ENCODE measurements at regions not wholly inside any gene's neighbourhood (a gene's known extent, or its start where the extent isn't known, plus 50 kb on each side); places are given as distances from the start of the nearest gene placed in this dataset.
"Not testable (repeated sequence)": the region's sequence is repeated elsewhere in the genome, so short reads cannot be mapped to it uniquely, and the experiment has no call there.

DNA sequence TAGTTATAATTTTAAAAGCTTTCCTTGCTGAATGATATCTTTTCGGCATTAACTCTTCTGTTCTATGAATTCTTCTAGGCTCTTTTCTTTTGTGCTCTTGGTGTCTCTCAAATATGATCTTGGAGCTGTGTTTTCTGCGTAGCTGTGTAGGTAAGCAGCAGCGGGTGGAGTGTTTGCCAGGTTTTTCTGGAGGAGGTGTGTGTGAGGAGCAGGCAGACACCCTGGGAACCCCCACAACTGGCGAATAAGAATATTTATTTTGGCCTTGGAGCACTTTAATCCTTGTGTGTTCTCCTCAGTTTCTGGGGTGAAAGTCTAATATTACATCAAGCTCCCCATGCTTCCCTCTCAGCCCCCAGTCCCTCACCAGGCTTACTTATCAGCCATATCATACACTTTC, 232.0 kb upstream of the FANCL start:
- H3K27ac ChIP-seq, result no peak overlapping the region
- intact Hi-C loops (cut with DNase I; ENCODE audit: low total_unique reads), result no loop called here
- no peaks in the 10 kb centered on the region for H3K4me1 ChIP-seq
- H3K4me3 ChIP-seq, result no peak overlapping the region
- TF ChIP-seq, protein P1, sequence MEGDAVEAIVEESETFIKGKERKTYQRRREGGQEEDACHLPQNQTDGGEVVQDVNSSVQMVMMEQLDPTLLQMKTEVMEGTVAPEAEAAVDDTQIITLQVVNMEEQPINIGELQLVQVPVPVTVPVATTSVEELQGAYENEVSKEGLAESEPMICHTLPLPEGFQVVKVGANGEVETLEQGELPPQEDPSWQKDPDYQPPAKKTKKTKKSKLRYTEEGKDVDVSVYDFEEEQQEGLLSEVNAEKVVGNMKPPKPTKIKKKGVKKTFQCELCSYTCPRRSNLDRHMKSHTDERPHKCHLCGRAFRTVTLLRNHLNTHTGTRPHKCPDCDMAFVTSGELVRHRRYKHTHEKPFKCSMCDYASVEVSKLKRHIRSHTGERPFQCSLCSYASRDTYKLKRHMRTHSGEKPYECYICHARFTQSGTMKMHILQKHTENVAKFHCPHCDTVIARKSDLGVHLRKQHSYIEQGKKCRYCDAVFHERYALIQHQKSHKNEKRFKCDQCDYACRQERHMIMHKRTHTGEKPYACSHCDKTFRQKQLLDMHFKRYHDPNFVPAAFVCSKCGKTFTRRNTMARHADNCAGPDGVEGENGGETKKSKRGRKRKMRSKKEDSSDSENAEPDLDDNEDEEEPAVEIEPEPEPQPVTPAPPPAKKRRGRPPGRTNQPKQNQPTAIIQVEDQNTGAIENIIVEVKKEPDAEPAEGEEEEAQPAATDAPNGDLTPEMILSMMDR (IDR thresholded peaks at IDR 0.05), result no peak
- TF ChIP-seq POLR2A (IDR thresholded peaks at IDR 0.05), result no peak
- H3K36me3 ChIP-seq, result no peaks in the 10 kb centered on the region
- DNase-seq, result no peak
- H3K27me3 ChIP-seq, result no peaks in the 10 kb centered on the region
- no peaks in the 10 kb centered on the region for H3K9me3 ChIP-seq

DNA sequence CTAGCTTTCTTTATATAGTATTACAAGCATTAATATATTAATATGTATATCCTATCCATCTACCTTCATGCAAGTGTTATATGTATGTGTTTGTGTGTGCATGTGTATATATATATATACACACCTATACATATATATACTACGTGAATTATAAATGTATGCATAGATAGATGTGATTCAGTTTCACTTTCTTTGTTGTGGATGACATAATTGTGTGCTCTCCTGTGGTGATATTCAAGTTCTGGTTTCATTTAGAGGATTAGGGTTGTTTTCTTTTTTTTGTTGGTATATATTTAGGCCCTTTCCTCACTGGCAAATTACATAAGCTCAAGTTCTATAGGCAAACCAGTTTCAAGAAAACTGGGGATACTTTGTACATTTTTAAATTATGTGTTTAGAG, 225.7 kb upstream of the FANCL start:
- Histone ChIP-seq H3K36me3 (no peaks in the 10 kb centered on the region), H3K9me3 (no peaks in the 10 kb centered on the region), H3K27me3 (no peaks in the 10 kb centered on the region), H3K4me1 (no peaks in the 10 kb centered on the region), H3K4me3 (no peak overlapping the region), H3K27ac (no peak overlapping the region)
- intact Hi-C loops (cut with DNase I; ENCODE audit: low total_unique reads), result no loop called here
- DNase-seq, result no peak
- TF ChIP-seq POLR2A (IDR thresholded peaks at IDR 0.05), result no peak
- TF ChIP-seq, protein P1 (IDR thresholded peaks at IDR 0.05), result no peak

DNA sequence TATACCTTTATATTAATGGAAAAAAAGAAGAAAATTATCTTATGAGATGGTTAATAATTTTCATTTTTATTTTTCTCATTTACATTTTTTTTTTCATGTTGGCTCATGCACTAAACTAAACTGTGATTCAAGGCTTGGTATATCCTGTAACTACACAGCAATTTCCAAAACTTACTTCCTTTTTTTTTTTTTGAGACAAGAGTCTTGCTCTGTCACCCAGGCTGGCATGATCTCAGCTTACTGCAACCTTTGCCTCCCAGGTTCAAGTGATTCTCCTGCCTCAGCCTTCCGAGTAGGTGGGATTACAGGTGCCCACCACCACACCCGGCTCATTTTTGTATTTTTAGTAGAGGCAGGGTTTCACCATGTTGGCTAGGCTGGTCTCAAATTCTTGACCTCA, 224.9 kb upstream of the FANCL start:
- H3K36me3 ChIP-seq; H3K4me3 ChIP-seq; H3K9me3 ChIP-seq; H3K27me3 ChIP-seq; H3K4me1 ChIP-seq; DNase-seq; H3K27ac ChIP-seq; intact Hi-C loops (cut with DNase I; ENCODE audit: low total_unique reads): not testable (repeated sequence)

DNA sequence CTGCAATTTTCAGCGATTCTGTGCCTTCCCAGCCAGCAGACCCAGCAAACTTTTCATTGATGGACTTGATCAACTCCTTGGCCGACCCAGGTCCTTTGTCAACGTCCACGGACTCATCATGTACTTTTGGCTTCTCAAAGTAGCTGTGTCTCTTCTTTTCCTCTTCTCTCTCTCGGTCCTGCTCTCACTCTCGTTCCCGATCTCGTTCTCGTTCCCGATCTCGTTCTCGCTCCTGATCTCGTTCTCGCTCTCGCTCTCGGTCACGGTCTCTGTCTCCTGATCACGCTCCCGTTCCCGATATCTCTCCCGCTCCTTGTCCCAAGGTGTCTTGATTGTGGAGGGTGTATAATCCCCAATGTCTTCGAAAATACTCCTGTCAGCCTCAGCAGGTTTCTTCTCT, 219.5 kb upstream of the FANCL start:
- no peak for TF ChIP-seq POLR2A (IDR thresholded peaks at IDR 0.05)
- TF ChIP-seq, protein P1 (IDR thresholded peaks at IDR 0.05), result no peak
- intact Hi-C loops (cut with DNase I; ENCODE audit: low total_unique reads), result no loop called here
- H3K4me1 ChIP-seq, result no peaks in the 10 kb centered on the region
- no peak overlapping the region for H3K27ac ChIP-seq
- no peak for DNase-seq
- H3K27me3 ChIP-seq, result no peaks in the 10 kb centered on the region
- H3K9me3 ChIP-seq, result no peaks in the 10 kb centered on the region
- no peaks in the 10 kb centered on the region for H3K36me3 ChIP-seq
- H3K4me3 ChIP-seq, result no peak overlapping the region

DNA sequence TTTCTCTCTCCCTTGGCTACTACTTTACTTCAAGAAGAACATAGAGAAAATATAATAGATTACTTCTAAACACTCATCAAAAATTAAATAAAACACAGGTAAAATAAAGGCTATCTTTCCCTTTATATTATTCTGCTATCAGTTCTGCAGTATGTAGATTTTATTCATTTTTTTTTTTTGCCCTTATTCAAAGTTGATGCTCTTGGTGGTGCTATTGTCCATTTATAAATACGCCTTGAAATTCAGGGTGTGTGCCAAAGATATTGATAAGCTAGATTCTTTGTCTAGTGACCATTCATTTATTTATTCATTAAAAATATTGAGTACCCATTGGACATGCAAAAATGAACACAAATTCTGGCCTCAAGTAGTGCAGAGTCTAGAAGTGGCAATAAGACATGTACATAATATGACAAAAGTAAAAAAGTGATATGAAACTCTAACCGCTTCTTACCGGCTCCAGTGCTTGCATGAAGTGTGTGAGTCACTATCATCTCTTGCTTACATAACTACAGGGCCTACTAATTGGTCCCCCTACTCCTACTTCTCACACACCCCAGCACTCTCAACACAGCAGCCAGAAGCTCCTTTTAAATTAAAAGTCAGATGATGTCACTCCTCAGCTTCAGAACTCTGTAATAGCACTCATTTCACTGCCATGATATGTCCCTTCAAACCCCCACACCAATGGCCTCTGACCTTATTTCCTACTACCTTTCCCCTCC, 208.3 kb upstream of the FANCL start:
- H3K9me3 ChIP-seq, result no peaks in the 10 kb centered on the region
- no peaks in the 10 kb centered on the region for H3K36me3 ChIP-seq
- no peak for TF ChIP-seq POLR2A (IDR thresholded peaks at IDR 0.05)
- TF ChIP-seq, protein P1 (IDR thresholded peaks at IDR 0.05), result no peak
- H3K27ac ChIP-seq, result no peak overlapping the region
- intact Hi-C loops (cut with DNase I; ENCODE audit: low total_unique reads), result no loop called here
- H3K4me1 ChIP-seq, result no peaks in the 10 kb centered on the region
- no peak for DNase-seq
- no peak overlapping the region for H3K4me3 ChIP-seq
- no peaks in the 10 kb centered on the region for H3K27me3 ChIP-seq

DNA sequence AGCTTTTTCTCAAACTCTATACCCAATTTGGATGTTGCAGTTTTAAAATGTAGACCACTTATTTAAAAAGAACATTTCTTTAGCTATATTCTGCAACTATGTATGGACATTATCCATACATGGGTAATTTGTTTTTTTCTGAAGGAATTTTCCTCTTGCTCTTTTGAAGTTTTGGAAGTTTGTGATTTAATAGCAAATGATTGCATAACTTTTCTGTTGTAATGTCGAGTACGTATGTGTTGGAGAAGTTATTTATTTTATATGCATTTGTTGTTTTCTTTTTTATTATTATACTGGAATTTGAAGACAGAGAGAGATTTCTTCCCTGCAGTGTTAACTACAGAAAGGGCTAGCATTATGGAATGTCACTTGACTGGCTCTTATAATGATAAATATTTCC, 207.7 kb upstream of the FANCL start:
- TF ChIP-seq POLR2A (IDR thresholded peaks at IDR 0.05), result no peak
- TF ChIP-seq, protein P1 (IDR thresholded peaks at IDR 0.05), result no peak
- intact Hi-C loops (cut with DNase I; ENCODE audit: low total_unique reads), result no loop called here
- no peak overlapping the region for H3K4me3 ChIP-seq
- H3K9me3 ChIP-seq, result no peaks in the 10 kb centered on the region
- H3K27me3 ChIP-seq, result no peaks in the 10 kb centered on the region
- no peak overlapping the region for H3K27ac ChIP-seq
- H3K36me3 ChIP-seq, result no peaks in the 10 kb centered on the region
- DNase-seq, result no peak
- H3K4me1 ChIP-seq, result no peaks in the 10 kb centered on the region
